ENCODE measurements at regions not wholly inside any gene's neighbourhood (a gene's known extent, or its start where the extent isn't known, plus 50 kb on each side); places are given as distances from the start of the nearest gene placed in this dataset.

DNA sequence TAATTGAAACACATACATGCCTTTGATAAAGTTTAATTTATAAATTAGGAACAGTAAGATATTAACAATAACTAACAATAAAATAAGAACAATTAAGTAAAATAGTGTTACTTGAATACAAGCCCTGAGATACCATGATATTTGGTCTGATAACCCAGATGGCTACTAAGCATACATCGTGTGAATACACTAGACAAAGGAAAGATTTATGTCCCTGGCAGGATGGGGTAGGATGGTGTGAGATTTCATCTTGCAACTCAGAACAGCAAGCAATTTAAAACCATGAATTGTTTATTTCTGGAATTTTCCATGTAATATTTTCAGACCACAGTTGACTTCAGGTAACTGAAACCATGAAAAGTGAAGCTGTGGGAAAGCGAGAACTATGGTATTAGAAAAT lies 169.5 kb downstream of the DIPK2A start:
- TF ChIP-seq EZH2 (IDR thresholded peaks at IDR 0.05; ENCODE audit: low read depth) (no peak), CTCF (conservative IDR thresholded peaks at IDR 0.05) (no peak)
- H3F3A ChIP-seq (ENCODE audit: insufficient read depth, low read depth) = no peaks in the 10 kb centered on the region
- no peak overlapping the region for H2AFZ ChIP-seq
- intact Hi-C loops (cut with micrococcal nuclease; ENCODE audit: unreplicated experiment) = no loop called here
- H3K36me3 ChIP-seq (ENCODE audit: low read depth) = no peaks in the 10 kb centered on the region
- no peak overlapping the region for H3K4me3 ChIP-seq
- ChIA-PET POLR2A (ENCODE audit: unreplicated experiment) (no interaction called here), CTCF (no interaction called here)
- H3K4me1 ChIP-seq (replicated peaks; ENCODE audit: insufficient read depth) = no peaks in the 10 kb centered on the region
- H3K9me3 ChIP-seq (ENCODE audit: insufficient read depth, low read depth) = no peaks in the 10 kb centered on the region
- DNase-seq = no peak
- H3K27me3 ChIP-seq (ENCODE audit: insufficient read depth, low read depth) = no peaks in the 10 kb centered on the region
- no peak overlapping the region for H3K4me2 ChIP-seq
- H3K79me2 ChIP-seq (ENCODE audit: low read depth) = no peaks in the 10 kb centered on the region
- H4K20me1 ChIP-seq (ENCODE audit: insufficient read depth) = no peaks in the 10 kb centered on the region
- no peaks in the 10 kb centered on the region; the same call in 1 of the 2 replicates for H3K9me2 ChIP-seq (ENCODE audit: insufficient read depth)
- BruUV-seq (replicated peaks) = no TSS peak
- H3K27ac ChIP-seq = no peak overlapping the region

DNA sequence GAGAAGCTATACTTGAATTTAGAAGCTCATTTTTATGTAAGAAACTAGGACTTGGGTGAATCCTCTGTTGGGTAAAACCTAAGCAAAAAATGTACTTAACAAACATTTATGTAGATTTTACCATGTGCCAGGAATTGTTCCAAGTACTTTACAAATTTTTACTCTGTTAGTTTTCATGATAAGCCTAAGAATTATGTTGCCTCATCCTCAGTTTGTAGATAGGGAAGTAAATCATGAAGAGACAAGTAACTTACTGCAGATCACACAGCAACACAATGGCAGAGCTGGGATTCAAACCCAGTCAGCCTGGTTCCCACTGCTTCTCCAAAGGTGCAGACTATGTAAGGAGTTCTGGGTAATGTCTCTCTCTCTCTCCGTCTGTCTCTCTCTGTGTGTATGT lies 169.9 kb downstream of the DIPK2A start:
- H3K36me3 ChIP-seq (ENCODE audit: low read depth) = no peaks in the 10 kb centered on the region
- ChIA-PET POLR2A (ENCODE audit: unreplicated experiment) (no interaction called here), CTCF (no interaction called here)
- no peak overlapping the region for H2AFZ ChIP-seq
- no peaks in the 10 kb centered on the region for H3K9me3 ChIP-seq (ENCODE audit: insufficient read depth, low read depth)
- BruUV-seq (replicated peaks) = no TSS peak
- no peaks in the 10 kb centered on the region for H3K79me2 ChIP-seq (ENCODE audit: low read depth)
- H3K9me2 ChIP-seq (ENCODE audit: insufficient read depth) = no peaks in the 10 kb centered on the region; the same call in 1 of the 2 replicates
- no peak overlapping the region for H3K4me3 ChIP-seq
- TF ChIP-seq CTCF (conservative IDR thresholded peaks at IDR 0.05) (no peak), EZH2 (IDR thresholded peaks at IDR 0.05; ENCODE audit: low read depth) (no peak)
- H4K20me1 ChIP-seq (ENCODE audit: insufficient read depth) = no peaks in the 10 kb centered on the region
- no peaks in the 10 kb centered on the region for H3K27me3 ChIP-seq (ENCODE audit: insufficient read depth, low read depth)
- H3K4me1 ChIP-seq (replicated peaks; ENCODE audit: insufficient read depth) = no peaks in the 10 kb centered on the region
- H3K27ac ChIP-seq = no peak overlapping the region
- DNase-seq = no peak
- intact Hi-C loops (cut with micrococcal nuclease; ENCODE audit: unreplicated experiment) = no loop called here
- no peaks in the 10 kb centered on the region for H3F3A ChIP-seq (ENCODE audit: insufficient read depth, low read depth)
- no peak overlapping the region for H3K4me2 ChIP-seq

DNA sequence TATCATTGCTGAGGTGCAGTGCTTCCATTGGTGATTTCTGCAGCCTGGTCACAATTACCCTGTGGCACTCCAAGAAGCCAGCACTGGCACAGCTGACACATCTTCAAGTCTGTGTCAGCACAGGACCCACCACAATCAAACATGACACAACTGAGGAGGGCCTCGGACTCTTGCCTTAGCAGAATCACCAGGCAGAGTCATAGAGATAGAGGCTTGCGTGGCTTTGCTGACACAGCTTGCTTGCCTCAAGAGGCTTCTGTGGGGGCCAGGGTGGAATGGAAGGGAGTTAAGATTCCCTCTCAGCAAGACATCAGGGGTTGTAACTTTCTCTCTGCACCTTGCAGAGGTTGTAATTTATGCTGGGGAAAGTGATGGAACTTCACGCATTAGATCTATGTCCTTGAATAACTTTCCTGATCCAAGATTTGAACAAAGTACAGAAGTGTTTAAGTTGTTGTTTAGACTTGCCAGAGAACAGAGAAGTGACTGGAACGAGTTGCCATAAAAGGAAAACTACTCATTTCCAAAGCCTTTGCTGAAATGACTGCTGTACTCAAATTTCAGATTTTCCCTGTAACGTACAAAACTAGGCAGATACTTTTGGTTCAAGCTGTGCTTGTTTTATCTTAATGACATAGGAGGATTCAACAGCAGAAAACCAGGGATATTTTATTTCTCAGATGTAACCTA lies 170.7 kb downstream of the DIPK2A start:
- Histone ChIP-seq H3K27ac (no peak overlapping the region), H3K9me2 (ENCODE audit: insufficient read depth) (no peaks in the 10 kb centered on the region; the same call in 1 of the 2 replicates), H3K9me3 (ENCODE audit: insufficient read depth, low read depth) (no peaks in the 10 kb centered on the region), H3K4me3 (no peak overlapping the region), H3F3A (ENCODE audit: insufficient read depth, low read depth) (no peaks in the 10 kb centered on the region), H3K4me1 (replicated peaks; ENCODE audit: insufficient read depth) (no peaks in the 10 kb centered on the region), H2AFZ (no peak overlapping the region), H3K27me3 (ENCODE audit: insufficient read depth, low read depth) (no peaks in the 10 kb centered on the region), H3K4me2 (no peak overlapping the region), H3K79me2 (ENCODE audit: low read depth) (no peaks in the 10 kb centered on the region), H3K36me3 (ENCODE audit: low read depth) (no peaks in the 10 kb centered on the region), H4K20me1 (ENCODE audit: insufficient read depth) (no peaks in the 10 kb centered on the region)
- no peak for DNase-seq
- TF ChIP-seq EZH2 (IDR thresholded peaks at IDR 0.05; ENCODE audit: low read depth) = no peak
- TF ChIP-seq CTCF (conservative IDR thresholded peaks at IDR 0.05) = no peak
- no TSS peak for BruUV-seq (replicated peaks)
- intact Hi-C loops (cut with micrococcal nuclease; ENCODE audit: unreplicated experiment) = no loop called here
- CTCF ChIA-PET = no interaction called here
- POLR2A ChIA-PET (ENCODE audit: unreplicated experiment) = no interaction called here

All from PC-9 (cell line).